Fibroblast of lung (primary cell): ENCODE measurements at regions not wholly inside any gene's neighbourhood (a gene's known extent, or its start where the extent isn't known, plus 50 kb on each side); places are given as distances from the start of the nearest gene placed in this dataset.

Experiments
- EZH2 ChIP-seq: IDR thresholded peaks from 2 replicates; pipeline ENCODE4 v1.5.1; 2012; ENCODE audit warnings: low read length, control low read depth, mild to moderate bottlenecking; ENCODE audit errors: missing control alignments
- TF ChIP-seq, protein P1 (sequence below), 2 donors: IDR thresholded peaks in 1 of 2; conservative IDR thresholded peaks in 1 of 2; 1 replicate in 1 of 2; 2 replicates in 1 of 2; pipeline ENCODE4 v1.5.1; 2011 to 2012; ENCODE audit warnings: low read length in 2 of 2, control low read depth in 1 of 2, inconsistent platforms in 1 of 2, low read depth in 1 of 2, mild to moderate bottlenecking in 1 of 2

DNA sequence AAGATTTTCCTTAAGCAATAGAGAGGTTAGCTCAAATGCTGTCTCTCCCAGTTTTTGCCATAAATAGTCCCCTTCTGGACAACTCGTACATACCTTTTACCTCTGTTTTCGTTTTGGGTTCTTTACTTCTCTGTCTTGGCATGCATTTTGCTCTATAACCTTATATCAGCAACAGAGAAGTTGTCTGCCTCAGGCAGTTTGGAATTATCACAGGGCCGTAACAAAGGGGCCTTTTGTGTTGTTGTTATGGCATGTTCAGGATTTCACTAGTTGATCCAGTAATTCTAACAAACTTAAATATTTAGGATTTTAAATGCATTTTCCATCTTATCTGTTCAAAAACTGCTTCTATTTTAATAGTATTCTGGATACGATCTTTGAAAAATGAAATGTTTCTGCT lies 259.8 kb downstream of the CD109 start:
- TF ChIP-seq, protein P1, sequence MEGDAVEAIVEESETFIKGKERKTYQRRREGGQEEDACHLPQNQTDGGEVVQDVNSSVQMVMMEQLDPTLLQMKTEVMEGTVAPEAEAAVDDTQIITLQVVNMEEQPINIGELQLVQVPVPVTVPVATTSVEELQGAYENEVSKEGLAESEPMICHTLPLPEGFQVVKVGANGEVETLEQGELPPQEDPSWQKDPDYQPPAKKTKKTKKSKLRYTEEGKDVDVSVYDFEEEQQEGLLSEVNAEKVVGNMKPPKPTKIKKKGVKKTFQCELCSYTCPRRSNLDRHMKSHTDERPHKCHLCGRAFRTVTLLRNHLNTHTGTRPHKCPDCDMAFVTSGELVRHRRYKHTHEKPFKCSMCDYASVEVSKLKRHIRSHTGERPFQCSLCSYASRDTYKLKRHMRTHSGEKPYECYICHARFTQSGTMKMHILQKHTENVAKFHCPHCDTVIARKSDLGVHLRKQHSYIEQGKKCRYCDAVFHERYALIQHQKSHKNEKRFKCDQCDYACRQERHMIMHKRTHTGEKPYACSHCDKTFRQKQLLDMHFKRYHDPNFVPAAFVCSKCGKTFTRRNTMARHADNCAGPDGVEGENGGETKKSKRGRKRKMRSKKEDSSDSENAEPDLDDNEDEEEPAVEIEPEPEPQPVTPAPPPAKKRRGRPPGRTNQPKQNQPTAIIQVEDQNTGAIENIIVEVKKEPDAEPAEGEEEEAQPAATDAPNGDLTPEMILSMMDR (conservative IDR thresholded peaks at IDR 0.05 in 1 of 2, IDR thresholded peaks at IDR 0.05 in 1 of 2; ENCODE audit: low read depth in 1 of 2, low read length in 2 of 2): no peak
- no peak for TF ChIP-seq EZH2
